ENCODE measurements at regions not wholly inside any gene's neighbourhood (a gene's known extent, or its start where the extent isn't known, plus 50 kb on each side); places are given as distances from the start of the nearest gene placed in this dataset.

DNA sequence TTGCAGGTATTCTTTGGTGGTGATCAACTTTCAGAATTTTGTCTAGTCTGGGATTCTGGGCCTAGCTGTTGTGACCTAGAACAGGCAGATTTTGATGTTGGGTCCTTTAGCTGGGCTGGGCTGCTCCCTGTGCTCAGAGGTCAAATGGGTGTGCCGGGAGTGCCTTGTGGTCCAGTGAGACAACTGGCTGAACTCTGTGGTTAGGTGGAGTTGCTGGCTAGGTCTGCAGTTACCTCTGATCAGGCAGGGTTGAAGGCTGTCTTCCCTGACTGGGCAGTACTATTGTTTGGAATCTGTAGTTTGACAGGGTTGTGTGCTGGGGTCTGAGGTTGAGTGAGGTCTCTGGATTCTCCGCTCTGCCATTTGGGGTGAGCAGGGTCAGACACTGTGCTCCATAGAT is 599.3 kb downstream of the RAPGEF2 start:
- Histone ChIP-seq H3K4me3 (ENCODE audit: control insufficient read depth in 2 of 3, extremely low read depth in 1 of 3, insufficient read depth in 2 of 3, low read depth in 1 of 3, low read length in 3 of 3) (no peak overlapping the region), H3K4me2 (ENCODE audit: control insufficient read depth, extremely low read depth, insufficient read depth, low read depth, low read length) (no peak overlapping the region), H2AFZ (ENCODE audit: control insufficient read depth, low read length) (no peak overlapping the region), H3K27me3 (ENCODE audit: control insufficient read depth, extremely low read depth, insufficient read depth, low read length) (no peaks in the 10 kb centered on the region), H3K9me1 (ENCODE audit: control insufficient read depth, extremely low read depth, insufficient read depth, low read length) (no peaks in the 10 kb centered on the region), H3K9me3 (ENCODE audit: control insufficient read depth, low read depth, low read length) (no peaks in the 10 kb centered on the region), H4K20me1 (ENCODE audit: control insufficient read depth, extremely low read depth, insufficient read depth, low read length) (no peaks in the 10 kb centered on the region), H3K9ac (ENCODE audit: control insufficient read depth, extremely low read depth, insufficient read depth, low read length) (no peak overlapping the region), H3K4me1 (ENCODE audit: control insufficient read depth, extremely low read depth, insufficient read depth, low read length) (no peaks in the 10 kb centered on the region), H3K36me3 (ENCODE audit: control insufficient read depth in 2 of 2, extremely low read depth in 1 of 2, insufficient read depth in 2 of 2, low read length in 2 of 2) (no peaks in the 10 kb centered on the region), H3K79me2 (ENCODE audit: control insufficient read depth, insufficient read depth, low read length) (peaks cover 6% of the 10 kb centered on the region), H3K27ac (ENCODE audit: control insufficient read depth, insufficient read depth, low read length) (no peak overlapping the region)
- dilution Hi-C loops (cut with MboI; ENCODE audit: extremely low pct_ligation_motif_present, low sequenced_read_pairs), result no loop called here
- TF ChIP-seq EZH2 (IDR thresholded peaks at IDR 0.05; ENCODE audit: low read length), result no peak
- TF ChIP-seq, protein P1, sequence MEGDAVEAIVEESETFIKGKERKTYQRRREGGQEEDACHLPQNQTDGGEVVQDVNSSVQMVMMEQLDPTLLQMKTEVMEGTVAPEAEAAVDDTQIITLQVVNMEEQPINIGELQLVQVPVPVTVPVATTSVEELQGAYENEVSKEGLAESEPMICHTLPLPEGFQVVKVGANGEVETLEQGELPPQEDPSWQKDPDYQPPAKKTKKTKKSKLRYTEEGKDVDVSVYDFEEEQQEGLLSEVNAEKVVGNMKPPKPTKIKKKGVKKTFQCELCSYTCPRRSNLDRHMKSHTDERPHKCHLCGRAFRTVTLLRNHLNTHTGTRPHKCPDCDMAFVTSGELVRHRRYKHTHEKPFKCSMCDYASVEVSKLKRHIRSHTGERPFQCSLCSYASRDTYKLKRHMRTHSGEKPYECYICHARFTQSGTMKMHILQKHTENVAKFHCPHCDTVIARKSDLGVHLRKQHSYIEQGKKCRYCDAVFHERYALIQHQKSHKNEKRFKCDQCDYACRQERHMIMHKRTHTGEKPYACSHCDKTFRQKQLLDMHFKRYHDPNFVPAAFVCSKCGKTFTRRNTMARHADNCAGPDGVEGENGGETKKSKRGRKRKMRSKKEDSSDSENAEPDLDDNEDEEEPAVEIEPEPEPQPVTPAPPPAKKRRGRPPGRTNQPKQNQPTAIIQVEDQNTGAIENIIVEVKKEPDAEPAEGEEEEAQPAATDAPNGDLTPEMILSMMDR (optimal IDR thresholded peaks at IDR 0.05 in 1 of 3, IDR thresholded peaks at IDR 0.05 in 1 of 3, conservative IDR thresholded peaks at IDR 0.05 in 1 of 3; ENCODE audit: extremely low read depth in 1 of 3, insufficient read depth in 2 of 3, low read length in 3 of 3), result no peak
- FAIRE-seq, result no peak
- DNase-seq (ENCODE audit: low read depth, low spot score), result no peak

DNA sequence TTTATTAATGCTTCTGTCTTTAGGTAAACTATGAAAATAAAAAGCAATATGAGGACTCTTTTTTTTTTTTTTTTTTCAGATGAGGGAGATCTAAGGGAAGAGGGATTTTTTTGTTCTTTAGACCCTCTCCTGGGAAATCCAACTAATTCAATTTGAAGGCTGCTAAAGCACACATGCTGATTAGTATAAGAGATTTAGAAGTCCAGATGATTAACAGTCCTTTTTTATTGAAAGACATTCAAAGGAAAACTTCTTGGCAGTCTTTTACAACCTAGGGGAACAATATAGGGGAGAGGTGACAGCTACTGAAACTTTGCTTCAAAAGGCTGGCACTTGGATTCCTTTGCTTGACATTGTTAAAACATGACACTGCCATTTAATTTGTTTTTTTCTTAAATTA is 602.5 kb downstream of the RAPGEF2 start:
- FAIRE-seq, result no peak
- Histone ChIP-seq H2AFZ (ENCODE audit: control insufficient read depth, low read length) (no peak overlapping the region), H3K4me3 (ENCODE audit: control insufficient read depth in 2 of 3, extremely low read depth in 1 of 3, insufficient read depth in 2 of 3, low read depth in 1 of 3, low read length in 3 of 3) (no peak overlapping the region), H3K9me1 (ENCODE audit: control insufficient read depth, extremely low read depth, insufficient read depth, low read length) (no peaks in the 10 kb centered on the region), H3K9ac (ENCODE audit: control insufficient read depth, extremely low read depth, insufficient read depth, low read length) (no peak overlapping the region), H3K4me1 (ENCODE audit: control insufficient read depth, extremely low read depth, insufficient read depth, low read length) (no peaks in the 10 kb centered on the region), H3K9me3 (ENCODE audit: control insufficient read depth, low read depth, low read length) (no peaks in the 10 kb centered on the region), H3K27me3 (ENCODE audit: control insufficient read depth, extremely low read depth, insufficient read depth, low read length) (no peaks in the 10 kb centered on the region), H3K79me2 (ENCODE audit: control insufficient read depth, insufficient read depth, low read length) (peaks cover 9% of the 10 kb centered on the region), H4K20me1 (ENCODE audit: control insufficient read depth, extremely low read depth, insufficient read depth, low read length) (no peaks in the 10 kb centered on the region), H3K36me3 (ENCODE audit: control insufficient read depth in 2 of 2, extremely low read depth in 1 of 2, insufficient read depth in 2 of 2, low read length in 2 of 2) (no peaks in the 10 kb centered on the region), H3K4me2 (ENCODE audit: control insufficient read depth, extremely low read depth, insufficient read depth, low read depth, low read length) (no peak overlapping the region), H3K27ac (ENCODE audit: control insufficient read depth, insufficient read depth, low read length) (no peak overlapping the region)
- dilution Hi-C loops (cut with MboI; ENCODE audit: extremely low pct_ligation_motif_present, low sequenced_read_pairs), result no loop called here
- no peak for DNase-seq (ENCODE audit: low read depth, low spot score)
- TF ChIP-seq EZH2 (IDR thresholded peaks at IDR 0.05; ENCODE audit: low read length), result no peak
- TF ChIP-seq, protein P1 (optimal IDR thresholded peaks at IDR 0.05 in 1 of 3, IDR thresholded peaks at IDR 0.05 in 1 of 3, conservative IDR thresholded peaks at IDR 0.05 in 1 of 3; ENCODE audit: extremely low read depth in 1 of 3, insufficient read depth in 2 of 3, low read length in 3 of 3), result no peak

Measured in keratinocyte (primary cell).